ENCODE measurements at regions not wholly inside any gene's neighbourhood (a gene's known extent, or its start where the extent isn't known, plus 50 kb on each side); places are given as distances from the start of the nearest gene placed in this dataset.

DNA sequence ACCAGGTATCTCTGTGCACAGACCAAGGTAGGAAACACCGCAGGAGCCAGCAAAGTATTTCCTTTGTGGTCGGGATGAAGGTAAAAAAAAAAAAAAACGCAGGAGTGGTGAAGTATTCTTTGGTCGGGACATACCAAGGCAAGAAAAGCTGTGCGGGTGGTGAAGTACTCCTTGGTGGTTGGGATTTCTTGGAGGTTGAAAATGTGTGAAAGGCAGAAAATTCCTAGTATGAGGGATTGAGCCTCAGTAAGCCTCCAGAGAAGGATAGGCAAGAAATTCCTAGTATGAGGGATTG, 802.6 kb downstream of the PLA2G4A start:
- Histone ChIP-seq H3K4me1 (ENCODE audit: control insufficient read depth in 4 of 4, insufficient read depth in 4 of 4, low read length in 3 of 4) (no peaks in the 10 kb centered on the region), H3K9ac (ENCODE audit: low read depth in 1 of 2, low read length in 2 of 2) (no peak overlapping the region), H3K27ac (ENCODE audit: low read depth in 1 of 2, low read length in 2 of 2) (no peak overlapping the region), H3K4me3 (ENCODE audit: low read depth in 1 of 3, low read length in 3 of 3) (no peak overlapping the region), H3K27me3 (ENCODE audit: control insufficient read depth in 4 of 4, insufficient read depth in 4 of 4, low read length in 3 of 4) (no peaks in the 10 kb centered on the region), H3K36me3 (ENCODE audit: control insufficient read depth in 4 of 4, insufficient read depth in 3 of 4, low read depth in 1 of 4, low read length in 3 of 4) (no peaks in the 10 kb centered on the region), H3K9me3 (ENCODE audit: control insufficient read depth in 4 of 4, low read length in 3 of 4) (peaks cover 1 to 21% (median 8%) of the 10 kb centered on the region in 4 donors)
- WGBS, result 84% methylated on average over 5 of the region's 5 CpGs
- TF ChIP-seq FOXA1 (IDR thresholded peaks at IDR 0.05) (no peak), SP1 (IDR thresholded peaks at IDR 0.05) (no peak)
- no peak for DNase-seq (ENCODE audit: low spot score)

DNA sequence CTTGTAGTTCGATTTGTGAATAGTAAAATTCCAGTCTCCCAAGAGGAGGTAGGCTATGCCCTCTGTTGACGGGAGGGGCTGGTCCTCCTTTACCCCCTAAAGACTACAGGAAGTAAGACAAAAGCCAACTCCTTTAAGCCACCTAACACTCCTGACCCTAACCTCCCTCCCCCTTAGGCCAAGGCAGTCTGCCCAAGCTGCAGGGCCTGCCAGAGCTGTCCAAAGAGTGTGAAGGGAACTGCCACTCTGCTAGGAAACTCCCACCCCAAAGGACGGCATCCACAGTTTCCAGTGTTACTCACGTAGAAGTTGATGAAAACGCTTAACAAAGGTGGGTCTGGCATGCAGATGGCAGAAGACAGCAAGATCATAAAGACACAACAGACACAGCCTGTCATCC, 803.2 kb downstream of the PLA2G4A start:
- DNase-seq (ENCODE audit: low spot score), result no peak
- no peaks in the 10 kb centered on the region for H3K27me3 ChIP-seq (ENCODE audit: control insufficient read depth in 4 of 4, insufficient read depth in 4 of 4, low read length in 3 of 4)
- no peaks in the 10 kb centered on the region for H3K36me3 ChIP-seq (ENCODE audit: control insufficient read depth in 4 of 4, insufficient read depth in 3 of 4, low read depth in 1 of 4, low read length in 3 of 4)
- H3K27ac ChIP-seq (ENCODE audit: low read depth in 1 of 2, low read length in 2 of 2), result no peak overlapping the region
- 68% methylated on average over 5 of the region's 5 CpGs for WGBS
- no peak overlapping the region for H3K4me3 ChIP-seq (ENCODE audit: low read depth in 1 of 3, low read length in 3 of 3)
- TF ChIP-seq TAF1 (conservative IDR thresholded peaks at IDR 0.05), result no peak
- no peak for TF ChIP-seq FOXA1 (IDR thresholded peaks at IDR 0.05)
- TF ChIP-seq, protein P1, sequence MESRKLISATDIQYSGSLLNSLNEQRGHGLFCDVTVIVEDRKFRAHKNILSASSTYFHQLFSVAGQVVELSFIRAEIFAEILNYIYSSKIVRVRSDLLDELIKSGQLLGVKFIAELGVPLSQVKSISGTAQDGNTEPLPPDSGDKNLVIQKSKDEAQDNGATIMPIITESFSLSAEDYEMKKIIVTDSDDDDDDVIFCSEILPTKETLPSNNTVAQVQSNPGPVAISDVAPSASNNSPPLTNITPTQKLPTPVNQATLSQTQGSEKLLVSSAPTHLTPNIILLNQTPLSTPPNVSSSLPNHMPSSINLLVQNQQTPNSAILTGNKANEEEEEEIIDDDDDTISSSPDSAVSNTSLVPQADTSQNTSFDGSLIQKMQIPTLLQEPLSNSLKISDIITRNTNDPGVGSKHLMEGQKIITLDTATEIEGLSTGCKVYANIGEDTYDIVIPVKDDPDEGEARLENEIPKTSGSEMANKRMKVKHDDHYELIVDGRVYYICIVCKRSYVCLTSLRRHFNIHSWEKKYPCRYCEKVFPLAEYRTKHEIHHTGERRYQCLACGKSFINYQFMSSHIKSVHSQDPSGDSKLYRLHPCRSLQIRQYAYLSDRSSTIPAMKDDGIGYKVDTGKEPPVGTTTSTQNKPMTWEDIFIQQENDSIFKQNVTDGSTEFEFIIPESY (IDR thresholded peaks at IDR 0.05), result no peak
- TF ChIP-seq REST (IDR thresholded peaks at IDR 0.05), result no peak
- TF ChIP-seq JUND (IDR thresholded peaks at IDR 0.05), result no peak
- TF ChIP-seq NR2F2 (IDR thresholded peaks at IDR 0.05), result no peak
- TF ChIP-seq, protein P2, sequence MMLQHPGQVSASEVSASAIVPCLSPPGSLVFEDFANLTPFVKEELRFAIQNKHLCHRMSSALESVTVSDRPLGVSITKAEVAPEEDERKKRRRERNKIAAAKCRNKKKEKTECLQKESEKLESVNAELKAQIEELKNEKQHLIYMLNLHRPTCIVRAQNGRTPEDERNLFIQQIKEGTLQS (IDR thresholded peaks at IDR 0.05), result no peak
- TF ChIP-seq, protein P3, sequence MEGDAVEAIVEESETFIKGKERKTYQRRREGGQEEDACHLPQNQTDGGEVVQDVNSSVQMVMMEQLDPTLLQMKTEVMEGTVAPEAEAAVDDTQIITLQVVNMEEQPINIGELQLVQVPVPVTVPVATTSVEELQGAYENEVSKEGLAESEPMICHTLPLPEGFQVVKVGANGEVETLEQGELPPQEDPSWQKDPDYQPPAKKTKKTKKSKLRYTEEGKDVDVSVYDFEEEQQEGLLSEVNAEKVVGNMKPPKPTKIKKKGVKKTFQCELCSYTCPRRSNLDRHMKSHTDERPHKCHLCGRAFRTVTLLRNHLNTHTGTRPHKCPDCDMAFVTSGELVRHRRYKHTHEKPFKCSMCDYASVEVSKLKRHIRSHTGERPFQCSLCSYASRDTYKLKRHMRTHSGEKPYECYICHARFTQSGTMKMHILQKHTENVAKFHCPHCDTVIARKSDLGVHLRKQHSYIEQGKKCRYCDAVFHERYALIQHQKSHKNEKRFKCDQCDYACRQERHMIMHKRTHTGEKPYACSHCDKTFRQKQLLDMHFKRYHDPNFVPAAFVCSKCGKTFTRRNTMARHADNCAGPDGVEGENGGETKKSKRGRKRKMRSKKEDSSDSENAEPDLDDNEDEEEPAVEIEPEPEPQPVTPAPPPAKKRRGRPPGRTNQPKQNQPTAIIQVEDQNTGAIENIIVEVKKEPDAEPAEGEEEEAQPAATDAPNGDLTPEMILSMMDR (IDR thresholded peaks at IDR 0.05; ENCODE audit: low read depth, low read length, missing input control), result no peak
- TF ChIP-seq SP1 (IDR thresholded peaks at IDR 0.05), result no peak
- no peak for TF ChIP-seq EGR1 (IDR thresholded peaks at IDR 0.05; ENCODE audit: low read depth in 2 of 2)
- no peak for TF ChIP-seq FOXA2 (IDR thresholded peaks at IDR 0.05)
- no peak for TF ChIP-seq RXRA (IDR thresholded peaks at IDR 0.05)
- no peak for TF ChIP-seq HNF4G (IDR thresholded peaks at IDR 0.05)
- TF ChIP-seq GABPA (IDR thresholded peaks at IDR 0.05 in 1 of 2, conservative IDR thresholded peaks at IDR 0.05 in 1 of 2), result no peak
- TF ChIP-seq, protein P4, sequence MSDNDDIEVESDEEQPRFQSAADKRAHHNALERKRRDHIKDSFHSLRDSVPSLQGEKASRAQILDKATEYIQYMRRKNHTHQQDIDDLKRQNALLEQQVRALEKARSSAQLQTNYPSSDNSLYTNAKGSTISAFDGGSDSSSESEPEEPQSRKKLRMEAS (IDR thresholded peaks at IDR 0.05), result no peak
- TF ChIP-seq YY1 (IDR thresholded peaks at IDR 0.05), result no peak
- no peak for TF ChIP-seq HNF4A (conservative IDR thresholded peaks at IDR 0.05)
- no peak for TF ChIP-seq RAD21 (IDR thresholded peaks at IDR 0.05)
- H3K4me1 ChIP-seq (ENCODE audit: control insufficient read depth in 4 of 4, insufficient read depth in 4 of 4, low read length in 3 of 4), result no peaks in the 10 kb centered on the region
- no peak overlapping the region for H3K9ac ChIP-seq (ENCODE audit: low read depth in 1 of 2, low read length in 2 of 2)
- H3K9me3 ChIP-seq (ENCODE audit: control insufficient read depth in 4 of 4, low read length in 3 of 4), result peaks cover 1 to 21% (median 8%) of the 10 kb centered on the region in 4 donors

Measured in liver (tissue), 8 donors.